Mucosa of descending colon (tissue), 3 donors: ENCODE measurements at regions not wholly inside any gene's neighbourhood (a gene's known extent, or its start where the extent isn't known, plus 50 kb on each side); places are given as distances from the start of the nearest gene placed in this dataset.

Experiments
- ATAC-seq: fragments of 200-7000 bp; cut with Tn5 transposase; one replicate; pipeline ENCODE4 v1.9.1; 2020; ENCODE audit warnings: mild to moderate bottlenecking, moderate library complexity
- DNase-seq, 3 donors: peaks; one replicate each; pipeline ENCODE4 v3.0.0-alpha.2; 2020
- H3K36me3 ChIP-seq: fragments of 200-600 bp; one replicate; pipeline ENCODE4 v1.8.0; 2021; ENCODE audit warnings: low read depth, mild to moderate bottlenecking
- H3K4me1 ChIP-seq: fragments of 200-600 bp; one replicate; pipeline ENCODE4 v1.8.0; 2021; ENCODE audit warnings: low read depth, mild to moderate bottlenecking
- H3K4me3 ChIP-seq: fragments of 200-600 bp; one replicate; pipeline ENCODE4 v1.8.0; 2021; ENCODE audit warnings: mild to moderate bottlenecking
- H3K9me3 ChIP-seq: fragments of 200-600 bp; one replicate; pipeline ENCODE4 v1.8.0; 2021; ENCODE audit warnings: mild to moderate bottlenecking
- intact Hi-C, 2 donors: fragments of 100-400 bp; cut with DNase I in 1 of 2; cut with micrococcal nuclease in 1 of 2; formaldehyde crosslinking; loops; one replicate each; pipeline versions ENCODE4 v1.11.0 to v1.11.1; 2022; cut with DNase I, micrococcal nuclease
- TF ChIP-seq, protein P1 (sequence below): fragments of 200-600 bp; IDR thresholded peaks from one replicate; pipeline ENCODE4 v1.8.0; 2022; ENCODE audit warnings: antibody characterized with exemption, mild to moderate bottlenecking
- donor health status: DM: no; HTN: no; CAD: no; lungs with moderate emphysema.
- donor health status: DM: no; HTN: no; CAD: no.
- donor health status: DM: no; HTN: yes; CAD: no.

DNA sequence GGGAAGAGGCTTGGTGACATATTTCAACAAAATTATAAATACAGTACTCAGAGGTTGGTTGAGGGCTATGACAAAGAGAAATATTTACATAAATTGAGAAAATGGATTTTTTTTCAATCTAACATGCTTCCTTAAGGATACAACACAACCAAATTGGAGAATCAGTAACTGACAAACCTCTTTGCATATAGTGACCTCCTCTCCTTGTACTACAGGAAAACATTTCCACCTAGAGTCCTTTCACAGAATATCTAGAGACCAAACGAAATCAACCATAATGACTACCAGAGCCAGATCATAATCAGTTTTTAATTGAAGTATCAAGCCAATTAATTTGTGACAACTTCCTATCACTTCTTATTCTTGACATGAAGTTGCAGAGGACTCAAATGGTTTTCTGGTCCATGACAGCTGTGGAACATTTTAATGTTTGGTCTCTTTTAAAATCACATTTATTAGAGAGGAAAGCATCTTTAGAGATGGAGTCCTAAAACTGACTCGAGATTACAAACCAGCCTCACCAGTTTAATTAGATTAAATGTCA is 1636.5 kb upstream of the C9orf72 start:
- TF ChIP-seq, protein P1, sequence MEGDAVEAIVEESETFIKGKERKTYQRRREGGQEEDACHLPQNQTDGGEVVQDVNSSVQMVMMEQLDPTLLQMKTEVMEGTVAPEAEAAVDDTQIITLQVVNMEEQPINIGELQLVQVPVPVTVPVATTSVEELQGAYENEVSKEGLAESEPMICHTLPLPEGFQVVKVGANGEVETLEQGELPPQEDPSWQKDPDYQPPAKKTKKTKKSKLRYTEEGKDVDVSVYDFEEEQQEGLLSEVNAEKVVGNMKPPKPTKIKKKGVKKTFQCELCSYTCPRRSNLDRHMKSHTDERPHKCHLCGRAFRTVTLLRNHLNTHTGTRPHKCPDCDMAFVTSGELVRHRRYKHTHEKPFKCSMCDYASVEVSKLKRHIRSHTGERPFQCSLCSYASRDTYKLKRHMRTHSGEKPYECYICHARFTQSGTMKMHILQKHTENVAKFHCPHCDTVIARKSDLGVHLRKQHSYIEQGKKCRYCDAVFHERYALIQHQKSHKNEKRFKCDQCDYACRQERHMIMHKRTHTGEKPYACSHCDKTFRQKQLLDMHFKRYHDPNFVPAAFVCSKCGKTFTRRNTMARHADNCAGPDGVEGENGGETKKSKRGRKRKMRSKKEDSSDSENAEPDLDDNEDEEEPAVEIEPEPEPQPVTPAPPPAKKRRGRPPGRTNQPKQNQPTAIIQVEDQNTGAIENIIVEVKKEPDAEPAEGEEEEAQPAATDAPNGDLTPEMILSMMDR: no peak
- H3K9me3 ChIP-seq: no peaks in the 10 kb centered on the region
- H3K36me3 ChIP-seq: no peaks in the 10 kb centered on the region
- H3K4me3 ChIP-seq: no peak overlapping the region
- intact Hi-C loops: no loop called here
- peaks cover 6% of the 10 kb centered on the region for H3K4me1 ChIP-seq
- no peak for ATAC-seq
- DNase-seq: no peak

- no peak overlapping the region for H3K4me3 ChIP-seq
- peaks cover 6% of the 10 kb centered on the region for H3K4me1 ChIP-seq
- TF ChIP-seq, protein P1: no peak
- H3K36me3 ChIP-seq: no peaks in the 10 kb centered on the region
- ATAC-seq: no peak
- DNase-seq: no peak
- H3K9me3 ChIP-seq: no peaks in the 10 kb centered on the region
- intact Hi-C loops: no loop called here
Observed at GRCh38 chr9:29211003-29211579, 1637.8 kb upstream of the C9orf72 start.

- ATAC-seq: peak; percentile 90
- TF ChIP-seq, protein P1: peak; percentile 82
- Histone ChIP-seq H3K36me3 (no peaks in the 10 kb centered on the region), H3K9me3 (no peaks in the 10 kb centered on the region), H3K4me3 (no peak overlapping the region), H3K4me1 (peaks cover 6% of the 10 kb centered on the region)
- intact Hi-C loops: no loop called here
- peak; percentile 14 to 62 (median 42) for DNase-seq
Observed at GRCh38 chr9:29211580-29212396, 1638.5 kb upstream of the C9orf72 start.

GRCh38 chr9:29212397-29213387 is 1639.4 kb upstream of the C9orf72 start:
- TF ChIP-seq, protein P1: no peak
- Histone ChIP-seq H3K36me3 (no peaks in the 10 kb centered on the region), H3K4me3 (no peak overlapping the region), H3K4me1 (peaks cover 6% of the 10 kb centered on the region), H3K9me3 (no peaks in the 10 kb centered on the region)
- intact Hi-C loops: no loop called here
- ATAC-seq (peak; percentile 43), DNase-seq (no peak)

- Histone ChIP-seq H3K4me3 (no peak within 1 kb of the TSS), H3K9me3 (no peaks in the 10 kb centered on the region), H3K36me3 (no peaks in the 10 kb centered on the region), H3K4me1 (peaks cover 6% of the 10 kb centered on the region)
- peak; percentile 21 for ATAC-seq
- no peak for DNase-seq
- intact Hi-C loops: no loop called here
- TF ChIP-seq, protein P1: no peak
Observed at GRCh38 chr9:29213417-29214153, 1640.3 kb upstream of the C9orf72 start, which contains the start of gene LINGO2. Gene LINGO2 (minus strand): TSS chr9:29213601.
